B cell (primary cell): ENCODE measurements at regions not wholly inside any gene's neighbourhood (a gene's known extent, or its start where the extent isn't known, plus 50 kb on each side); places are given as distances from the start of the nearest gene placed in this dataset.

Experiments
- ATAC-seq: fragments of 200-7000 bp; cut with Tn5 transposase; one replicate; pipeline ENCODE4 v1.10.0; 2021; ENCODE audit warnings: low read depth, mild to moderate bottlenecking, moderate number of reproducible peaks, moderate library complexity
- CTCF ChIA-PET: fragments of 350-600 bp; sonication (Branson Sonifier 250); formaldehyde crosslinking; loops from one replicate; lab custom pipeline; 2021; ENCODE audit warnings: antibody characterized with exemption, inconsistent platforms; lab: Charles Lee
- POLR2A ChIA-PET: fragments of 350-600 bp; sonication (Branson Sonifier 250); formaldehyde crosslinking; loops from one replicate; lab custom pipeline; 2021; ENCODE audit warnings: antibody characterized with exemption; lab: Charles Lee
- DNase-seq: peaks from one replicate; pipeline ENCODE4 v3.0.0; 2013
- H2AFZ ChIP-seq: 2 replicates; pipeline ENCODE4 v1.6.1; 2012; ENCODE audit warnings: mild to moderate bottlenecking, low read depth, low read length; ENCODE audit not compliant: insufficient read depth, poor library complexity, severe bottlenecking
- H3K27ac ChIP-seq, 2 donors: 1 replicate in 1 of 2; 2 replicates in 1 of 2; pipeline ENCODE4 v1.5.1; 2012 to 2013; ENCODE audit warnings: low read length in 2 of 2, mild to moderate bottlenecking in 2 of 2, moderate library complexity in 1 of 2
- H3K27me3 ChIP-seq, 4 experiments: fragments of 200-600 bp in 1 of 4; sonication (generic) in 1 of 4; replicated peaks in 1 of 4; 1 replicate in 2 of 4; 2 replicates in 2 of 4; pipeline versions ENCODE4 v1.6.1 to v1.7.0; 2013 to 2016; ENCODE audit warnings: low read length in 3 of 4, mild to moderate bottlenecking in 2 of 4, mixed read lengths in 1 of 4, moderate library complexity in 1 of 4; ENCODE audit not compliant: insufficient read depth in 4 of 4, control insufficient read depth in 3 of 4; ENCODE audit errors: control extremely low read depth in 1 of 4
- H3K36me3 ChIP-seq, 2 experiments: replicated peaks in 1 of 2; 1 replicate in 1 of 2; 2 replicates in 1 of 2; pipeline versions ENCODE4 v1.6.1 to v1.7.1; 2013; ENCODE audit warnings: low read length in 1 of 2; ENCODE audit not compliant: insufficient read depth in 2 of 2, control insufficient read depth in 1 of 2; ENCODE audit errors: control extremely low read depth in 1 of 2, extremely low read depth in 1 of 2
- H3K4me1 ChIP-seq, 2 donors: fragments of 200-600 bp in 1 of 2; sonication (generic) in 1 of 2; 1 replicate in 1 of 2; 2 replicates in 1 of 2; pipeline versions ENCODE4 v1.5.1 to v1.6.1; 2013 to 2017; ENCODE audit warnings: low read length in 2 of 2; ENCODE audit not compliant: control insufficient read depth in 2 of 2, insufficient read depth in 2 of 2
- H3K4me2 ChIP-seq: replicated peaks from 2 replicates; pipeline ENCODE3; 2012; ENCODE audit warnings: mild to moderate bottlenecking, low read depth, low read length; ENCODE audit not compliant: poor library complexity, severe bottlenecking
- H3K4me3 ChIP-seq, 5 experiments: fragments of 200-600 bp in 1 of 5; sonication (generic) in 1 of 5; 1 replicate in 3 of 5; 2 replicates in 2 of 5; pipeline versions ENCODE4 v1.5.1 to v1.7.0; 2011 to 2016; ENCODE audit warnings: low read length in 4 of 5, mild to moderate bottlenecking in 4 of 5, low read depth in 2 of 5, control low read depth in 1 of 5, moderate library complexity in 1 of 5; ENCODE audit not compliant: insufficient read depth in 1 of 5; ENCODE audit errors: control extremely low read depth in 1 of 5, extremely low read depth in 1 of 5
- H3K79me2 ChIP-seq: fragments of 200-600 bp; sonication (generic); one replicate; pipeline ENCODE4 v1.6.0; 2016; ENCODE audit warnings: low read length; ENCODE audit not compliant: control insufficient read depth, insufficient read depth
- H3K9ac ChIP-seq: fragments of 200-600 bp; sonication (generic); 2 replicates; pipeline ENCODE4 v1.6.1; 2017; ENCODE audit warnings: mild to moderate bottlenecking, low read length, moderate library complexity
- H3K9me3 ChIP-seq, 3 donors: one replicate each; pipeline versions ENCODE4 v1.6.1 to v1.7.1; 2013; ENCODE audit warnings: low read length in 2 of 3; ENCODE audit not compliant: control insufficient read depth in 2 of 3, insufficient read depth in 1 of 3; ENCODE audit errors: control extremely low read depth in 1 of 3
- H4K20me1 ChIP-seq: 2 replicates; pipeline ENCODE4 v1.6.0; 2012; ENCODE audit warnings: mild to moderate bottlenecking, low read length; ENCODE audit not compliant: insufficient read depth, control insufficient read depth, poor library complexity, severe bottlenecking
- H3K27ac Mint-ChIP-seq: one replicate; pipeline ENCODE4 v1.8.0; 2021; ENCODE audit warnings: mixed read lengths
- H3K27me3 Mint-ChIP-seq: one replicate; pipeline ENCODE4 v1.8.0; 2021; ENCODE audit warnings: mixed read lengths
- H3K4me1 Mint-ChIP-seq: one replicate; pipeline ENCODE4 v1.8.0; 2021; ENCODE audit warnings: mixed read lengths
- H3K4me3 Mint-ChIP-seq: one replicate; pipeline ENCODE4 v1.8.0; 2021; ENCODE audit warnings: mixed read lengths
- H3K9me3 Mint-ChIP-seq: one replicate; pipeline ENCODE4 v1.8.0; 2022; ENCODE audit warnings: mixed read lengths; ENCODE audit not compliant: insufficient read depth
- CTCF ChIP-seq: fragments of 200-600 bp; IDR thresholded peaks from one replicate; pipeline ENCODE4 v1.8.0; 2022; ENCODE audit warnings: antibody characterized with exemption, mild to moderate bottlenecking
- EZH2 ChIP-seq: IDR thresholded peaks from 2 replicates; pipeline ENCODE4 v1.6.1; 2012; ENCODE audit warnings: borderline replicate concordance, low read depth, mild to moderate bottlenecking, moderate library complexity, low read length; ENCODE audit not compliant: insufficient read depth, poor library complexity, severe bottlenecking
- WGBS: methylation state at CpG from one replicate; pipeline ENCODE4 v1.1.5; 2013; ENCODE audit warnings: missing lambda C conversion rate; ENCODE audit not compliant: insufficient coverage; 5-methylcytosine and 5-hydroxymethylcytosine counted together
- intact Hi-C: fragments of 100-400 bp; cut with micrococcal nuclease; formaldehyde crosslinking; loops from one replicate; pipeline ENCODE4 v1.10.0; 2022

- H3K36me3 ChIP-seq = no peaks in the 10 kb centered on the region
- no peak for DNase-seq
- H2AFZ ChIP-seq = no peak overlapping the region
- H3K9me3 ChIP-seq = no peaks in the 10 kb centered on the region
- no peak overlapping the region for H3K27ac Mint-ChIP-seq
- no peaks in the 10 kb centered on the region for H3K79me2 ChIP-seq
- no peaks in the 10 kb centered on the region for H3K4me1 Mint-ChIP-seq
- intact Hi-C loops = no loop called here
- no peaks in the 10 kb centered on the region for H4K20me1 ChIP-seq
- no peak overlapping the region for H3K9ac ChIP-seq
- ATAC-seq = no peak
- peaks cover 0 to 3% (median 1%) of the 10 kb centered on the region in 4 experiments for H3K27me3 ChIP-seq
- WGBS = no CpG with 5 or more reads among the region's 1 CpG
- peaks cover 2% of the 10 kb centered on the region for H3K9me3 Mint-ChIP-seq
- no peak overlapping the region for H3K27ac ChIP-seq
- no peak overlapping the region for H3K4me2 ChIP-seq
- H3K4me3 Mint-ChIP-seq = no peak overlapping the region
- no peak overlapping the region for H3K4me3 ChIP-seq
- POLR2A ChIA-PET = no interaction called here
- CTCF ChIA-PET = no interaction called here
- peaks cover 15% of the 10 kb centered on the region for H3K27me3 Mint-ChIP-seq
- H3K4me1 ChIP-seq = no peaks in the 10 kb centered on the region
- TF ChIP-seq EZH2 (no peak), CTCF (no peak)
These were observed 84.8 kb upstream of the PAX6 start for GRCh38 chr11:31895926-31896325.

- Histone ChIP-seq H3K9ac (no peak overlapping the region), H3K9me3 (no peaks in the 10 kb centered on the region), H3K79me2 (no peaks in the 10 kb centered on the region), H3K27me3 (no peaks in the 10 kb centered on the region), H3K4me1 (no peaks in the 10 kb centered on the region), H4K20me1 (no peaks in the 10 kb centered on the region), H3K4me3 (no peak overlapping the region), H3K4me2 (no peak overlapping the region), H2AFZ (no peak overlapping the region), H3K36me3 (no peaks in the 10 kb centered on the region), H3K27ac (no peak overlapping the region)
- ChIA-PET CTCF (no interaction called here), POLR2A (no interaction called here)
- H3K4me1 Mint-ChIP-seq = no peaks in the 10 kb centered on the region
- no peak overlapping the region for H3K27ac Mint-ChIP-seq
- no peaks in the 10 kb centered on the region for H3K27me3 Mint-ChIP-seq
- H3K4me3 Mint-ChIP-seq = no peak overlapping the region
- TF ChIP-seq CTCF (no peak), EZH2 (no peak)
- ATAC-seq (no peak), DNase-seq (no peak)
- 95% methylated on average over 3 of the region's 6 CpGs for WGBS
- H3K9me3 Mint-ChIP-seq = no peaks in the 10 kb centered on the region
- intact Hi-C loops = no loop called here
These were observed 76.1 kb upstream of the PAX6 start for GRCh38 chr11:31887180-31887579.
